GM13976 (cell line): ENCODE measurements at regions not wholly inside any gene's neighbourhood (a gene's known extent, or its start where the extent isn't known, plus 50 kb on each side); places are given as distances from the start of the nearest gene placed in this dataset.

Source experiments
- DNase-seq: peaks from one replicate; pipeline ENCODE4 v3.0.0; 2012; ENCODE audit warnings: low spot score
- in situ Hi-C: fragments of 300-500 bp; cut with MboI; formaldehyde crosslinking; loops from one replicate; pipeline ENCODE4 v1.12.0; 2022; ENCODE audit warnings: low sequenced_read_pairs, mixed read lengths, inconsistent platforms; ENCODE audit not compliant: unreplicated experiment
- TF ChIP-seq, protein P1 (sequence below): IDR thresholded peaks from 2 replicates; pipeline ENCODE4 v1.5.1; 2012; ENCODE audit warnings: borderline replicate concordance, mild to moderate bottlenecking; ENCODE audit not compliant: insufficient read depth; ENCODE audit errors: extremely low read depth, missing control alignments, control extremely low read depth

DNA sequence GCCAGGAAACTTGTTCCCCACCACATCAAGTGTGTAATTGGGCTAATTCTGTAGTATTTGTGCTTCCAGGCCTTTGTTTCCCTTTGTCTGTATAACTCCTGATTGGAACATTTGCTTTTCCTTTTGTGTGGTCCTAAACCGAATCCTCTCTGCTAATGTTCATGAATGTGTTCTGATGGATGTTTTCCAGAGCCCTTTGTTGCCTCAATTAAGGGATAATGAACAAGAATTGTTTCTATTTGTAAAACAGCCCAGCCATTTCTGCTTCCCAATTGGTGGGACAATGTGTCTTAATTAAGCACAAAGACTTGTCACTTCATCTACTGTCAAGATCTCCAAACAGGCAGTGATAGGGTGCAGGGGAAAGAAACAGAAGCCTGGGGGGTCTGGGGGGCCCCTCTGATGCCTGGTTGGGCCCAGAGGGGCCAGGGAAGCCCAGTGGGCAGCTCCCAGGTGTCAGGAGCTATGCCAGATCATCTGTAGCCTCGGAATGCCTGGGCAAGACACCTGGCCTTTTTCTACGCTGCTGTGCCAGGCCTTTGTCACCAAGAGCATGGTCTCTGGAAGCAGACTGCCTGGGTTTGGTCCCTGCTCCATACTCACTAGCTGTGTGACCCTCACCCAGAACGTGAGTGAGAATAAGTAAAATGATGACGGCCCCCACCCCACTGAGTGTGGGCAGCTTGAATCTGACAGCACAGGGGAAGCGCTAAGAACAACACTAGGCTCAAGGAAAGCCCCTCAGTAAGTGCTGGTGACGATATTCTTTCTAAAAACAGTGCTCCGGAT is 116.6 kb upstream of the PRR20G start:
- TF ChIP-seq, protein P1, sequence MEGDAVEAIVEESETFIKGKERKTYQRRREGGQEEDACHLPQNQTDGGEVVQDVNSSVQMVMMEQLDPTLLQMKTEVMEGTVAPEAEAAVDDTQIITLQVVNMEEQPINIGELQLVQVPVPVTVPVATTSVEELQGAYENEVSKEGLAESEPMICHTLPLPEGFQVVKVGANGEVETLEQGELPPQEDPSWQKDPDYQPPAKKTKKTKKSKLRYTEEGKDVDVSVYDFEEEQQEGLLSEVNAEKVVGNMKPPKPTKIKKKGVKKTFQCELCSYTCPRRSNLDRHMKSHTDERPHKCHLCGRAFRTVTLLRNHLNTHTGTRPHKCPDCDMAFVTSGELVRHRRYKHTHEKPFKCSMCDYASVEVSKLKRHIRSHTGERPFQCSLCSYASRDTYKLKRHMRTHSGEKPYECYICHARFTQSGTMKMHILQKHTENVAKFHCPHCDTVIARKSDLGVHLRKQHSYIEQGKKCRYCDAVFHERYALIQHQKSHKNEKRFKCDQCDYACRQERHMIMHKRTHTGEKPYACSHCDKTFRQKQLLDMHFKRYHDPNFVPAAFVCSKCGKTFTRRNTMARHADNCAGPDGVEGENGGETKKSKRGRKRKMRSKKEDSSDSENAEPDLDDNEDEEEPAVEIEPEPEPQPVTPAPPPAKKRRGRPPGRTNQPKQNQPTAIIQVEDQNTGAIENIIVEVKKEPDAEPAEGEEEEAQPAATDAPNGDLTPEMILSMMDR = no peak
- in situ Hi-C loops = no loop called here
- no peak for DNase-seq

DNA sequence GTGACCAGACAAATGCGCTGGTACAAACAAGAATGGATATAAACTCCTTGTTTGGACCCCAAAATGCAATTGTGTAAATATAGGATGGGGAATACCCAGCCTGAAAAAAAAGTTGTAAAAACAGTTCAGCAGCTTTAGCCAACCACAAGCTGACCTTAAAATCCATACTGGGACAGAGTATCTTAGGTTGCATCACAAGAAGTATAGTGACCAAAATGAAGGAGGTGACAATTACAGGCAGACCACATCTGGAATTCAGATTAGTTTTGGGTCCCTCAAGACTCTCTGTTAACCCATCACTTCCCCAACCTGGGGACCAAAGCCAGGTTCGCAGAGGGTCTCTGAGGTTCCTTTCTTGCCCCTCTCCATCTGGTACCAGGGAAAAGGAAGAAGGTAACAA is 115.9 kb upstream of the PRR20G start:
- in situ Hi-C loops = no loop called here
- DNase-seq = no peak
- TF ChIP-seq, protein P1 = no peak

DNA sequence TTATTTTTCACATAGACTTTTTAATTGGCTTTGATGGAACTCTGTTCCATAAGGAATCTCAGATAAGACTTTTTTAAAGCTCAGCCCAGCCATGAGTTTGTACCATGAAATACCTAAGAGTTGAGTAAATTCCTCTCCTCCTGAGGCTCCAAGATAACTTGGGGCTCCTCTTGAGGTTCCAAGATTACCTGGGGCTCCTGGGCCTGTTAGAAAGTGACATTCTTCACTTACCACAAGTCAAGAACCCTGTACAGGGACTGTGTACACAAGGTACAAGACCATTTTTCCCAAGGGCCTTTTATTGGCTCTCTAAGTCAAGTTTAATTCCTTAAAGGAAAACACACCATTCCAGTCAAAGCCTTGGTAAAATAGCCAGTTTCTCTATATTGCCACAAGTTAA is 111.3 kb upstream of the PRR20G start:
- TF ChIP-seq, protein P1 = no peak
- in situ Hi-C loops = no loop called here
- DNase-seq = no peak

DNA sequence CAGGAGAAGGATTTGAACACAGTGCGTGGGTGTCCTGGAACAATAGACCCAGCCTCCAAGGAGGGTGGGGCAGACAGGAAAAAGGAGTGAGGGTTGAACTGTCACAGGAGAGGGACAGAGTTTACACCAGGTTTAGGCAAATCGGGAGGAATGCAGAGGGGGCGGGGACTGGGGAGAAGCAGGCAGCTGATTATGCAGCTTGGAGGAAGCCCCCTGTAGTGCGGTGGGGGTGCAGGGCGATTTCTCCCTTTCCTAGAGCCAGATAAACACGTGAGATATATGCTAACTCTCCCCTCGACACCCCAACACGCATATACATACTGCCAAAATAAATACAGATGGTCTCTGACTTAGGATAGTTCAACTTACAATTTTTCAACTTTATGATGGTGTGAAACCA is 108.6 kb upstream of the PRR20G start:
- TF ChIP-seq, protein P1 = no peak
- no peak for DNase-seq
- in situ Hi-C loops = no loop called here

DNA sequence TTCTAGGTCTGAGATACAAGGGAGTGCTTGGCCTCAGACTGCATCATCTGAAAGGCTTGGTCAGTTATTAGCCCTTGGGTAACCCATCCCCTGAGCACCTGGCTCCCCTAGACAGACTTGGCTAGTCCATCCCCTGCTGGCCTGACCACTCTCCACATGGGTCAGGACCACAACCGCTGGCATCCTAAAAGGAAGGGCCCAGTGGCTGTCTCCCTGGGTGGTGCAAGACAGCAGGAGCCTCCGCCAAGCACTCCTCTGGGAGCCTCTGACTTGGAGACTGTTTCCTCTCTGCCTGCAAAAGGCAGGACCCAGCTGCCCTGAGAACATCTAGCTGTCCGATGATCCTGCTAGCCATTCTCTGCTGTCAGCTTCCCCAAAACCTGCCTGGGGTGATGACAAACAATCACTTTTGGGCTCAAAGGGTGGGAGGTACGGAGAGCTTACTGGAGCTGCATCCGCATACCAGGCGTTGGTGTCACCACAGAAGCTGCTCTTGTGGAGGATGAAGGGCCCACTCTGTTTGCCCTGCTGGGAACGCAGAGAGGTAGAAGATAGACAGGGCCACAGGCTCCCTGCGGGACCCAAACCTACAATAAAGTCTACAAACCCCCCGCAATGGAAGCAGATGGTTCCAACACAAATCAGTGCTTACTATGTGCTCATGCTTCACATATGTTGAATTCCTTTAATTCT is 108.0 kb upstream of the PRR20G start:
- TF ChIP-seq, protein P1 = no peak
- in situ Hi-C loops = no loop called here
- DNase-seq = no peak

DNA sequence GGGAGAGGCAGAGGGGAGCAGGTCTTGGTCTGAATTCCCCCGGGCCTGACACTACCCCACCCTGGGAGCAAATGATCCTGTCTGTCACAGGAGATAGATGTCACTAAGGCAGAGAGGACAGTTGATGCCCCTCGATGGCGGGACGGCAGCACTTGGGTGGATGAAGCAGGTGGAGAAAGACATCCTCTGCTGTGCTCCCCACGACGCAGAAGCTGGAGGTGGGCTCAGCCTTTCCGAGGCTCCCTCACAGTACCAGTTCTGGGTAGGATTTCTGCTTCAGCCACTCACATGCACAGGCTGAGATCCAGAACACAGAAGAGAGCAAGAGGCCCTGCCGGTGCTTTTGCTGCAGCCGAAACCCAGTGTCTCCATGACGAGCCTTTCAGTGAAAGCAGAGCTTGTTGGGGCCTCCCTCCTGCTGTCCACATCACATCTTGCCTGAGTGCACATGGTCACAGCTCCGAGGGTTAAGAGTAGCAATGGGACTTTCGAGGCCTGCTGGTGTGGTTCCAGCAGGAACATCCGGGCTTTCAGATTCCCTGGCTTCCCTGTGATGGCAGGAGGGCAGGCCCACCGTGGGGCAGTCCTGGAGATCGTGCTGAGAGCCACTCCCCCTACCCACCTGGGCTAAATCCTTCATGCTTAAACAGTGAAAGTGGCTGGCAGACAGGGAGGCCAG is 107.3 kb upstream of the PRR20G start:
- no peak for DNase-seq
- in situ Hi-C loops = no loop called here
- TF ChIP-seq, protein P1 = no peak
